H1 (cell line): ENCODE measurements at regions not wholly inside any gene's neighbourhood (a gene's known extent, or its start where the extent isn't known, plus 50 kb on each side); places are given as distances from the start of the nearest gene placed in this dataset.

Experiments used
- BCL11A ChIP-seq, 2 experiments: IDR thresholded peaks; one replicate each; pipeline ENCODE4 v1.6.1; 2011; ENCODE audit warnings: low read depth in 2 of 2, low read length in 2 of 2, mild to moderate bottlenecking in 2 of 2
- CTCF ChIP-seq, 3 experiments: IDR thresholded peaks; 1 replicate in 2 of 3; 2 replicates in 1 of 3; pipeline versions ENCODE4 v1.5.1 to v1.6.1; 2011; ENCODE audit warnings: low read length in 3 of 3, mild to moderate bottlenecking in 3 of 3, inconsistent platforms in 2 of 3, low read depth in 1 of 3, moderate library complexity in 1 of 3; ENCODE audit not compliant: insufficient read depth in 1 of 3; ENCODE audit errors: control extremely low read depth in 1 of 3
- KDM4A ChIP-seq: IDR thresholded peaks from one replicate; pipeline ENCODE4 v1.7.1; 2012; ENCODE audit warnings: low read depth, mild to moderate bottlenecking, moderate library complexity, low read length, inconsistent platforms; ENCODE audit not compliant: severe bottlenecking
- RBBP5 ChIP-seq: IDR thresholded peaks from 2 replicates; pipeline ENCODE4 v1.7.1; 2012; ENCODE audit warnings: low read depth, mild to moderate bottlenecking, inconsistent platforms, low read length, moderate library complexity, borderline replicate concordance
- TCF12 ChIP-seq: IDR thresholded peaks from 2 replicates; pipeline ENCODE4 v1.6.1; 2011; ENCODE audit warnings: low read depth, mild to moderate bottlenecking, low read length

GRCh38 chr2:7706791-7707190 is 789.6 kb downstream of the RNF144A start (continued):
- no peak for TF ChIP-seq CTCF (IDR thresholded peaks at IDR 0.05; ENCODE audit: control extremely low read depth in 1 of 3, insufficient read depth in 1 of 3, low read depth in 1 of 3, low read length in 3 of 3)
- TF ChIP-seq RBBP5, result no peak
- TF ChIP-seq BCL11A (IDR thresholded peaks at IDR 0.05; ENCODE audit: low read depth in 2 of 2, low read length in 2 of 2), result no peak
- no peak for TF ChIP-seq TCF12
- TF ChIP-seq KDM4A, result no peak
- TF ChIP-seq, all 59 proteins: peak for 0
